Calu3 (cell line): ENCODE measurements at regions not wholly inside any gene's neighbourhood (a gene's known extent, or its start where the extent isn't known, plus 50 kb on each side); places are given as distances from the start of the nearest gene placed in this dataset.

ENCODE experiments used
- BruUV-seq: library from RNA; stranded (reverse); fragments of 400-500 nt; replicated peaks from 2 replicates; lab custom pipeline; 2021; lab: Mats Ljungman, UMichigan
- CTCF ChIA-PET: fragments of 300-600 bp; sonication (Branson Sonifier 250); formaldehyde crosslinking; loops from one replicate; lab custom pipeline; 2022; ENCODE audit warnings: antibody characterized with exemption; lab: Charles Lee
- DNase-seq: peaks from one replicate; pipeline ENCODE4 v3.0.0; 2022
- H3K27ac Mint-ChIP-seq: one replicate; pipeline ENCODE4 v1.8.0; 2022; ENCODE audit warnings: mixed read lengths; ENCODE audit not compliant: unreplicated experiment
- H3K27me3 Mint-ChIP-seq: one replicate; pipeline ENCODE4 v1.8.0; 2022; ENCODE audit warnings: mixed read lengths; ENCODE audit not compliant: unreplicated experiment
- H3K36me3 Mint-ChIP-seq: one replicate; pipeline ENCODE4 v1.8.0; 2022; ENCODE audit warnings: mild to moderate bottlenecking, moderate library complexity, mixed read lengths; ENCODE audit not compliant: insufficient read depth, unreplicated experiment
- H3K4me1 Mint-ChIP-seq: one replicate; pipeline ENCODE4 v1.8.0; 2022; ENCODE audit warnings: mild to moderate bottlenecking, low read depth, mixed read lengths; ENCODE audit not compliant: unreplicated experiment
- H3K4me3 Mint-ChIP-seq: one replicate; pipeline ENCODE4 v1.8.0; 2022; ENCODE audit warnings: mild to moderate bottlenecking, low read depth, moderate library complexity, mixed read lengths; ENCODE audit not compliant: unreplicated experiment
- H3K9me3 Mint-ChIP-seq: one replicate; pipeline ENCODE4 v1.8.0; 2022; ENCODE audit warnings: low read depth, mixed read lengths; ENCODE audit not compliant: unreplicated experiment
- CTCF ChIP-seq: fragments of 200-600 bp; IDR thresholded peaks from one replicate; pipeline ENCODE4 v1.8.0; 2022; ENCODE audit warnings: antibody characterized with exemption; ENCODE audit not compliant: unreplicated experiment
- intact Hi-C: fragments of 100-400 bp; cut with micrococcal nuclease; formaldehyde crosslinking; loops from one replicate; pipeline ENCODE4 v1.10.0; 2022; ENCODE audit not compliant: unreplicated experiment

GRCh38 chr10:58956926-58957325, 219.5 kb upstream of the PHYHIPL start:
- CTCF ChIA-PET: no interaction called here
- Mint-ChIP-seq H3K27ac (no peak overlapping the region), H3K27me3 (peaks cover 53% of the 10 kb centered on the region), H3K9me3 (no peaks in the 10 kb centered on the region), H3K4me3 (no peak overlapping the region), H3K4me1 (peaks cover 7% of the 10 kb centered on the region), H3K36me3 (no peaks in the 10 kb centered on the region)
- no peak for DNase-seq
- intact Hi-C loops: loop anchor here (10.0 kb wide), 1 partner anchor 618 kb away; no protein-coding TSS in a partner anchor
- no peak for TF ChIP-seq CTCF
- BruUV-seq: no TSS peak

- TF ChIP-seq CTCF: no peak
- Mint-ChIP-seq H3K27me3 (peaks cover 53% of the 10 kb centered on the region), H3K27ac (no peak overlapping the region), H3K4me3 (no peak overlapping the region), H3K36me3 (no peaks in the 10 kb centered on the region), H3K4me1 (peaks cover 7% of the 10 kb centered on the region), H3K9me3 (no peaks in the 10 kb centered on the region)
- CTCF ChIA-PET: interaction anchor here (0.7 kb wide), 1 partner anchor 549 kb away, joined by 3 read pairs; no protein-coding TSS in a partner anchor
- no TSS peak for BruUV-seq
- DNase-seq: no peak
- intact Hi-C loops: loop anchor here (10.0 kb wide), 1 partner anchor 617 kb away; no protein-coding TSS in a partner anchor
These were observed 218.9 kb upstream of the PHYHIPL start for GRCh38 chr10:58957517-58957916.

- H3K4me3 Mint-ChIP-seq: no peak overlapping the region
- peak; percentile 52 for TF ChIP-seq CTCF
- no peak overlapping the region for H3K27ac Mint-ChIP-seq
- CTCF ChIA-PET: no interaction called here
- no peaks in the 10 kb centered on the region for H3K4me1 Mint-ChIP-seq
- BruUV-seq: no TSS peak
- intact Hi-C loops: no loop called here
- H3K36me3 Mint-ChIP-seq: no peaks in the 10 kb centered on the region
- H3K9me3 Mint-ChIP-seq: no peaks in the 10 kb centered on the region
- DNase-seq: peak; percentile 38
- H3K27me3 Mint-ChIP-seq: peaks cover 66% of the 10 kb centered on the region
These were observed 213.3 kb upstream of the PHYHIPL start for GRCh38 chr10:58963101-58963534.

- H3K27me3 Mint-ChIP-seq: peaks cover 66% of the 10 kb centered on the region
- no peaks in the 10 kb centered on the region for H3K36me3 Mint-ChIP-seq
- TF ChIP-seq CTCF: no peak
- H3K27ac Mint-ChIP-seq: no peak overlapping the region
- CTCF ChIA-PET: no interaction called here
- no peaks in the 10 kb centered on the region for H3K9me3 Mint-ChIP-seq
- no peak overlapping the region for H3K4me3 Mint-ChIP-seq
- H3K4me1 Mint-ChIP-seq: no peaks in the 10 kb centered on the region
- no TSS peak for BruUV-seq
- peak; percentile 21 for DNase-seq
- intact Hi-C loops: no loop called here
These were observed 212.7 kb upstream of the PHYHIPL start for GRCh38 chr10:58963723-58964124.
